ENCODE measurements at regions not wholly inside any gene's neighbourhood (a gene's known extent, or its start where the extent isn't known, plus 50 kb on each side); places are given as distances from the start of the nearest gene placed in this dataset.

- no peak overlapping the region for H3K9ac ChIP-seq (ENCODE audit: insufficient read depth in 1 of 2, low read length in 2 of 2)
- H3K4me1 ChIP-seq (ENCODE audit: control insufficient read depth in 5 of 5, insufficient read depth in 5 of 5, low read length in 5 of 5): peaks cover 0 to 11% (median 0%) of the 10 kb centered on the region in 5 donors
- ATAC-seq (ENCODE audit: insufficient read depth, low FRiP score) (no peak), DNase-seq (peak in 1 of 3 donors; percentile 53)
- H3K36me3 ChIP-seq (ENCODE audit: control insufficient read depth in 4 of 4, insufficient read depth in 4 of 4, low read length in 4 of 4): no peaks in the 10 kb centered on the region
- no peaks in the 10 kb centered on the region for H3K27me3 ChIP-seq (ENCODE audit: control insufficient read depth in 3 of 3, insufficient read depth in 3 of 3, low read length in 2 of 3)
- H3K27ac ChIP-seq (ENCODE audit: low read depth in 1 of 2, low read length in 1 of 2): no peak overlapping the region
- 88 to 91% methylated on average over 2 of the region's 2 CpGs for WGBS, 2 donors
- H3K9me3 ChIP-seq (ENCODE audit: control insufficient read depth in 4 of 4, insufficient read depth in 3 of 4, low read length in 3 of 4): peaks cover 0 to 5% (median 0%) of the 10 kb centered on the region in 4 donors
- TF ChIP-seq CTCF (IDR thresholded peaks at IDR 0.05; ENCODE audit: control extremely low read depth, extremely low read depth): no peak
- no peak overlapping the region for H3K4me3 ChIP-seq
Measured at GRCh38 chr2:217468042-217468830, 534.6 kb downstream of the TNS1 start.

- no peak for ATAC-seq (ENCODE audit: insufficient read depth, low FRiP score)
Measured at GRCh38 chr2:217467331-217467730, 535.5 kb downstream of the TNS1 start.

GRCh38 chr2:217466805-217467204 lies 536.0 kb downstream of the TNS1 start:
- 89 to 92% methylated on average over 5 of the region's 5 CpGs for WGBS, 2 donors
- ATAC-seq (ENCODE audit: insufficient read depth, low FRiP score) (no peak), DNase-seq (peak in 1 of 3 donors; percentile 24)
- H3K9me3 ChIP-seq (ENCODE audit: control insufficient read depth in 4 of 4, insufficient read depth in 3 of 4, low read length in 3 of 4): peaks cover 0 to 5% (median 0%) of the 10 kb centered on the region in 4 donors
- no peak overlapping the region for H3K9ac ChIP-seq (ENCODE audit: insufficient read depth in 1 of 2, low read length in 2 of 2)
- H3K4me3 ChIP-seq: no peak overlapping the region
- TF ChIP-seq CTCF (IDR thresholded peaks at IDR 0.05; ENCODE audit: control extremely low read depth, extremely low read depth): no peak
- no peaks in the 10 kb centered on the region for H3K27me3 ChIP-seq (ENCODE audit: control insufficient read depth in 3 of 3, insufficient read depth in 3 of 3, low read length in 2 of 3)
- no peaks in the 10 kb centered on the region for H3K36me3 ChIP-seq (ENCODE audit: control insufficient read depth in 4 of 4, insufficient read depth in 4 of 4, low read length in 4 of 4)
- no peak overlapping the region for H3K27ac ChIP-seq (ENCODE audit: low read depth in 1 of 2, low read length in 1 of 2)
- H3K4me1 ChIP-seq (ENCODE audit: control insufficient read depth in 5 of 5, insufficient read depth in 5 of 5, low read length in 5 of 5): peaks cover 0 to 19% (median 5%) of the 10 kb centered on the region in 5 donors

More at GRCh38 chr2:217467331-217467730, 535.5 kb downstream of the TNS1 start:
- TF ChIP-seq CTCF (IDR thresholded peaks at IDR 0.05; ENCODE audit: control extremely low read depth, extremely low read depth): no peak
- Histone ChIP-seq H3K9ac (ENCODE audit: insufficient read depth in 1 of 2, low read length in 2 of 2) (no peak overlapping the region), H3K27ac (ENCODE audit: low read depth in 1 of 2, low read length in 1 of 2) (no peak overlapping the region), H3K4me3 (no peak overlapping the region), H3K36me3 (ENCODE audit: control insufficient read depth in 4 of 4, insufficient read depth in 4 of 4, low read length in 4 of 4) (no peaks in the 10 kb centered on the region), H3K4me1 (ENCODE audit: control insufficient read depth in 5 of 5, insufficient read depth in 5 of 5, low read length in 5 of 5) (peaks cover 0 to 14% (median 0%) of the 10 kb centered on the region in 5 donors), H3K27me3 (ENCODE audit: control insufficient read depth in 3 of 3, insufficient read depth in 3 of 3, low read length in 2 of 3) (no peaks in the 10 kb centered on the region), H3K9me3 (ENCODE audit: control insufficient read depth in 4 of 4, insufficient read depth in 3 of 4, low read length in 3 of 4) (peaks cover 0 to 5% (median 0%) of the 10 kb centered on the region in 4 donors)
- WGBS, 2 donors: 75 to 82% methylated on average over 8 of the region's 8 CpGs
- DNase-seq: peak in 1 of 3 donors; percentile 38
